HG03064 (cell line): ENCODE measurements at regions not wholly inside any gene's neighbourhood (a gene's known extent, or its start where the extent isn't known, plus 50 kb on each side); places are given as distances from the start of the nearest gene placed in this dataset.
"Not testable (repeated sequence)": the region's sequence is repeated elsewhere in the genome, so short reads cannot be mapped to it uniquely, and the experiment has no call there.

Experiments
- ATAC-seq: cut with Tn5 transposase; IDR thresholded peaks from one replicate; pipeline ENCODE4 v1.9.1; 2021; ENCODE audit warnings: low read depth; ENCODE audit not compliant: unreplicated experiment

DNA sequence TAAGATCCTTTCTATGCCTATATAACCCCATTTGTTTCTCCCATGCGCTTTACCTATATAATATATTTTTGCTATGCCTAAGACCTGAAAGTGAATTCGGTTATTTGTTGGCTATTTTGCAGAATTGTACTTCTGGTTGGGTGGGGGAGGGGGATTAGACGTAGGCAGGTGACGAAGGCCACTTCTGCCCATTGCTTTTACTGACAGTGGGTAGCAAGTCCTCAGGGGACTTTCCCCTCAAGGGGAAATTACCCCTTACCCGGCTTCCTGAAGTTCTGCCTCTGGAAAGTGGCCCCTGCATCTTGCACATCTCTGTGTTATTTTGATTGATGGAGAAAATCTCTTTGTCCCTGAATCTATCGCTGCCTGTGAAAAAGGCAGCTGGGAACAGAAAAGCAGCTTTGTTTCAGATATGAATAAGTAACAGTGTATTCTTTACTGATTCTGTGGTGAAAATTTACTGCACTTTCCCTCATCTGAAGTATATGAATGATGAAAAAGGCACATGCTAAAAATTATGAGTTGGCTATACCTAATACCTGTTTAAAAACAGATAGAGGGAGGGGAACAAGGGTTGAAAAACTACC lies 133.9 kb downstream of the UTRN start:
- ATAC-seq = no peak

GRCh38 chr6:144423167-144423566 lies 138.0 kb downstream of the UTRN start:
- no peak for ATAC-seq

GRCh38 chr6:144429753-144430152 lies 144.6 kb downstream of the UTRN start:
- no peak for ATAC-seq

DNA sequence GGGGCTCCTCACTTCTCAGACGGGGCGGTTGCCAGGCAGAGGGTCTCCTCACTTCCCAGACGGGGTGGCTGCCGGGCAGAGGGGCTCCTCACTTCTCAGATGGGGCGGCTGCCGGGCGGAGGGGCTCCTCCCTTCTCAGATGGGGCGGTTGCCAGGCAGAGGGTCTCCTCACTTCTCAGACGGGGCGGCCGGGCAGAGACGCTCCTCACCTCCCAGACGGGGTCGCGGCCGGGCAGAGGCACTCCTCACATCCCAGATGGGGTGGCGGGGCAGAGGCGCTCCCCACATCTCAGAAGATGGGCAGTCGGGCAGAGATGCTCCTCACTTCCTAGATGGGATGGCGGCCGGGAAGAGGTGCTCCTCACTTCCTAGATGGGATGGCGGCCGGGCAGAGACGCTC lies 148.3 kb downstream of the UTRN start:
- not testable (repeated sequence) for ATAC-seq

- no peak for ATAC-seq
Measured at GRCh38 chr6:144434308-144434990, 149.3 kb downstream of the UTRN start.

DNA sequence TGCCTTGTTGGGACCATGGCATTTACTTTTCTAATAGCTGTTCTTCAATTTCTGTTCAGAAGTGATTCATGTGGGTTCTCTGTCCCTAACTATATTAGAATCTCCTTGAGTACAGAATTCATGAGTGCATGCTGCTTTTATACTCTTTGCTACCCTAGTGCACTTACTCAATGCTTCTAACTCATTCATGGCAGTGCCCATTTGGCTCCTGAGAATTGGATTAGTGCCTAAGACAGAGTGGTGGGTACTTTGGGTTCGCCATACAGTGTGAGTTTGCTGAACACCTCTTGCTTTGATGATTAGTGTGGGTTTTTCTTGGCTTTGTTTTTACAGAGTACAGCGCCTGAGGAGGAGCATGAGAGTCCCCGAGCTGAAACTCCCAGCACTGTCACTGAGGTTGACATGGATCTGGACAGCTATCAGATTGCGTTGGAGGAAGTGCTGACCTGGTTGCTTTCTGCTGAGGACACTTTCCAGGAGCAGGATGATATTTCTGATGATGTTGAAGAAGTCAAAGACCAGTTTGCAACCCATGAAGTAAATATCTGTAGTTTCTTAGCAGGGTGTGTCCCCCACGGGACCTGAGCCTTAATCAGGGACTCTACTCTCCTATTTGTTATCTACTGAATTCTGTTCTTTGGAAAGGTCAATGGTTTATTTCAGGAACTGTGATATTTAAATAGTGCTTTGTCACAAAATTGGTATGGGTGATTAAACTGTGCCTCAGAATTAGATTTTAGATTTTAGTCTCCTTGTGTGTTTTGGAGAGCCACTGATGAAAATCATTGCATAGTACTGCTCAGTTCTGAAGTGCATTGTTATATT lies 150.7 kb downstream of the UTRN start:
- ATAC-seq = no peak

DNA sequence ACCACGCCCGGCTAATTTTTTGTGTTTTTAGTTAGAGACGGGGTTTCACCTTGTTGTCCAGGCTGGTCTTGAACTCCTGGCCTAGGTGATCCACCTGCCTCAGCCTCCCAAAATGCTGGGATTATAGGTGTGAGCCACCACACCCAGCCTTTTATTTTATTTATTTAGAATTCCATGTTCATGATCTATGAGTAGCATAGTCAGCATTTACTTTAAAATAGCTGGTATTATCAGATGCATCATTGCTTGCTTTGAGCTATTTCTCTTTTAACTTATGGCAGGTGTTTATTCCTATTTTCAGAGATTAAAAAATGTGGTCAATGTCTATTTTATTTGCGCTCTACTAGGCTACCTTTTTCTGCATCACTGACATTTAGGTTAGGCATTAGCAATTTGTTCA lies 152.0 kb downstream of the UTRN start:
- no peak for ATAC-seq

DNA sequence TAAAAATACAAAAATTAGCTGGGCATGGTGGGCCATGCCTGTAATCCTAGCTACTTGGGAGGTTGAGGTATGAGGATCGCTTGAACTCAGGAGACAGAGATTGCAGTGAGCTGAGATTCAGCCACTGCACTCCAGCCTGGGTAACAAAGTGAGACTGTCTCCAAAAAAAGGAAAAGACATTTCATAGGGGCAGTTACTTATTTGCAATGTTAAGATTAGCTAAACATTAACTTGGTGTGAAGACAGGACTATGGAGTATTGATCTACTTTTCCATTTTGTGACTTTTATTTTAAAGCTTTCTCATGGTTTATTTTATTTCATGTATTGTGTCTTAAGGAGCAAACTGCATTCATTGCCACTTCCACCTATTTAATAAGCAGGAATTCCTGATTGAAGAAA lies 153.0 kb downstream of the UTRN start:
- no peak for ATAC-seq

- no peak for ATAC-seq
Measured at GRCh38 chr6:144439016-144439415, 153.9 kb downstream of the UTRN start.

DNA sequence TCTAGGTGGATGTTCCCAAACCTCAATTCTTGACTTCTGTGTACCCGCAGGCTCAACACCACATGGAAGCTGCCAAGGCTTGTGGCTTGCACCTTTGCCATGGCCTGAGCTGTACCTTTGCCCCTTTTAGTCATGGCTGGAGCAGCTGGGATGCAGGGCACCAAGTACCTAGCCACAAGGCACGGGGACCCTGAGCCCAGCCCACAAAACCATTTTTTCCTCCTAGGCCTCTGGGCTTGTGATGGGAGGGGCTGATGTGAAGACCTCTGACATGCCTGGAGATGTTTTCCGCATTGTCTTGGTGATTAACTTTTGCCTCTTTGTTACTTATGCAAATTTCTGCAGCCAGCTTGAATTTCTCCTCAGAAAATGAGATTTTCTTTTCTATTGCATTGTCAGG lies 156.7 kb downstream of the UTRN start:
- not testable (repeated sequence) for ATAC-seq

DNA sequence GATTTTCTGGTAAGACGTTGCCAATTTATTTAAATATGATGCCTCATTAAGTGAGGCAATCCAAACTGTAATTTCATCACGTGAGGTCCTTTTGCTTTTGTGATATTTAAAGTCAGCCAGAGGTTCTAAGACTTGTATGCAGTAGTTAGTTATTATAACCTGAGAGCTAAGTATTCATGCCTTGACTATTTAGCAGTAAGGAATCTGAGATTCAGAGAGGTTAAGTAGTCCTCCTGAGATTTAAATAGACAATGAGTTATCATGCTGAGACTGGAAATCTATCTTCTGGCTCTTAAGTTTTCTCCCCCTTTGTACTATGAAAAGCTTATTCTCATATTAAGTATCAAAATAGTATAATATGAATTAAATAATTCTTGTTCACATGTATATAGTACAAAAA lies 158.0 kb downstream of the UTRN start:
- ATAC-seq = no peak

DNA sequence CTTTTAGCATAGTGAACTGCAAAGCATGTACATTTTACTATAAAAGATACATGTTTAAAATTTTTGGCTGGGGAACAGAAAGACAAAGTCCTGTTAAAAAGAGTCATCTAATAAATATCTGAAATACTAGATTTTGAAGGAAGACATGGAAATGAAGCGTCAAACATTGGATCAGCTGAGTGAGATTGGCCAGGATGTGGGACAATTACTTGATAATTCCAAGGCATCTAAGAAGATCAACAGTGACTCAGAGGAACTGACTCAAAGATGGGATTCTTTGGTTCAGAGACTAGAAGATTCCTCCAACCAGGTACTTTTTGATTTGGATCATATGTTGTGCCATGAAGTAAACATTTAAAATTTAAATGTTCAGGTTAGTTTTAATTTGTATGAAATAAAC lies 162.3 kb downstream of the UTRN start:
- no peak for ATAC-seq

DNA sequence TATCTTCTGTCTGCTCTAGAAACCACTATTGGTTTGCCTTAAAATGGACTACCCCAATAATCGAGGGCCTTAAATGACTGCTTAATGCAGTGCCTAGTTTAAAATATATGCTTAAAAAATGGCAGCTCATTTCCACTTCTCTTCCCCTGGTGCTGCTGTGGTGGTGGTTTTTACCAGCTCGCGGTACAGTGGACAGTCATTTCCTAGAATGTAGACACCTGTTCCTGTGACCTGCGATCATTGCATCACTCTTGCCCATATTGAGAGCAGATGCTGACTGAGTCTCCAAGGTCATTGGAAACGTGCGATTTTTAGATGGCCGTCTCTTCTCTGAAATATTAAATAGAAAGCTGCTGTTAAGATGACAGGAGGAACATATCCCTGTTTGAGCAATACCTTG lies 164.1 kb downstream of the UTRN start:
- ATAC-seq = no peak

- ATAC-seq = no peak
Measured at GRCh38 chr6:144449911-144450597, 164.9 kb downstream of the UTRN start.

DNA sequence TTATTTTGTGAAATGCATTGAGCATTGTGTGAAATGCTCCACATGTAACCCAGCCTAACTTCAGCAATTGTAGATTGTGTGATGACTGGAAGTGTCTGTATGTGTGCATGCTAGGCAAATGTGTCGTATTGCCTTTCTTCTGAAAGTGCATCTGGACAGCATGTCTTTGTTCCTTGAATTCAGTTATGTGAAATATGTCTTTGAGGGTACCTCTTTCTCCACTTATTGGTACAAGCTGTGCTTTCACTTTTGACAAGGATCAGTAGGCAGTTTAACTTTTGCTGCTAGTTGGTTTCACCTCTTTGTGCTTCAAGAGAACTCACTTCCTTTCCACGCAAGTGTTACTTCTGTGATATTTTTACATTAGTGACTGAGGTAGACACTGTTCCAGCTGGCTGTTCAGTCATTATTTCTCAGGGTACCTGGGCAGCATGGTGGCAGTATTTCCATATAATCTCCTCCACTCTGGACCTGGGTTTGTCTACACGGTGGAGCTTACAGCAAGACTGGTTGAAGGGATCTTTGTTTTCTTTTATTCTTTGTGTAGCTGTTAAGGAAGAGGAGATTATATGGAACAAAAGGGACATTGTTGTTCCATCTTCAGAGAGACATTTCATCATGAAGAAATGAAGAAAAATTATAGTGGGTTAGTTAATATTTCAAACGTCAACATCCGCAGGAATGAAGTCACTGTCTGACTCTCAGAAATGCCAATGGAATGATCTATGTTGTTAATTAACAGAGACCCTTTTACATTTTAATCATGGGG lies 175.4 kb downstream of the UTRN start:
- peak; percentile 91 for ATAC-seq

DNA sequence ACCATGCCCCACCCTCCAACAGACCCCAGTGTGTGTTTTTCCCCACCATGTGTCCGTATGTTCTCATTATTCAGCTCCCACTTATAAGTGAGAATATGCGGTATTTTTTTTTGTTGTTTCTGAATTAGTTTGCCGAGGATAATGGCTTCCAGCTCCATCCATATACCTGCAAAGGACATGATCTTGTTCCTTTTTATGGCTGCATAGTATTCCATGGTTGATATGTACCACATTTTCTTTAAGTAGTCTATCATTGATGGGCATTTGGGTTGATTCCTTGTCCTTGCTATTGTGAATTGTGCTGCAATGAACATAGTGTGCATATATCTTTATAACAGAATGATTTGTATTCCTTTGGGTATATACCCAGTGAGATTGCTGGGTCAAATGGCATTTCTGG lies 176.9 kb downstream of the UTRN start:
- ATAC-seq = no peak

- ATAC-seq = no peak
Measured at GRCh38 chr6:144466716-144467115, 181.6 kb downstream of the UTRN start.

GRCh38 chr6:144467172-144467762 lies 182.1 kb downstream of the UTRN start:
- no peak for ATAC-seq

DNA sequence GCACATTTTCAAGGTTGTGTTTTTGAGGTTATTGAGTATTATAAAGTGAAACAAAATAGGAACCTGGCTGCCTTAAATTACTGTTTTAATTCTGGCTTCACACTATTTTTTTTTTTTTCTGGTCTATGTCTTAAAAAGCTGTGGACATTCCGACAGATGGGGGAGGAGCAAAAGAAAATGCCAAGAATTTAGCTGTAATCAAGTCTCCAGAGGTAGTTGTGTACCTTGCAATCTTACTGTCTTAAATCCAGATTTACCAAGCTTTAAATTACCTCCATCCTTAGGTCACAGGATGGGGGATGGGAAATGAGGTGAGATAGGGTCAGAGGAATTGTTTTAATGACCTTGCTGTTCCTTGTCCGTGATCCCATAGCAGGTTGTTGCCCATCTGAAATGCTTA lies 182.8 kb downstream of the UTRN start:
- ATAC-seq = no peak

DNA sequence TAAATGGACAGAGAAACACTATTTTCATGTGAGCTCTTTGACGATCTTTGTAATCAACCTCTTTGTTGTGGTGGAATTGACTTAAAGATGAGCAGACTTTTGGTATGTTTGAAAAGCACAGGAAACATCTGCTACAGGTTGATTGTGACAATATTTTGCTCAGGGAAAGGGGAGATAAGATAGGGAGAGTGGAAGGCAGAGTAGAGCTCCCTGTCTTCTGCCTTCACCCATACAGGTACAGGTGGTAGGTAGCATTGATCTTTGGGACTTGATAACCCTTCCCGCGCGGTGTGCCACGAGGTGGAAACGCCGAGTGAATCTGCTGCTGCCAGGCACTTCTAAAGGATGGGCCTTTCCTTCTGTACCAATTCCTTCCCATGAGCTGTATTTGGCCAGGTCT lies 183.6 kb downstream of the UTRN start:
- no peak for ATAC-seq
